Astrocyte of the cerebellum (primary cell): ENCODE measurements at regions not wholly inside any gene's neighbourhood (a gene's known extent, or its start where the extent isn't known, plus 50 kb on each side); places are given as distances from the start of the nearest gene placed in this dataset.

Source experiments
- DNase-seq: peaks from one replicate; pipeline ENCODE4 v3.0.0-alpha.2; 2011; ENCODE audit warnings: low read depth
- H3K4me3 ChIP-seq: 2 replicates; pipeline ENCODE4 v1.5.1; 2011; ENCODE audit warnings: mild to moderate bottlenecking, low read depth, low read length, moderate library complexity
- in situ Hi-C: cut with HindIII; loops from 2 replicates; pipeline ENCODE4 v1.10.0; 2017; ENCODE audit warnings: low sequenced_read_pairs
- TF ChIP-seq, protein P1 (sequence below): IDR thresholded peaks from 2 replicates; pipeline ENCODE4 v1.5.1; 2012; ENCODE audit warnings: low read length, low read depth, moderate library complexity, mild to moderate bottlenecking; ENCODE audit errors: missing control alignments

DNA sequence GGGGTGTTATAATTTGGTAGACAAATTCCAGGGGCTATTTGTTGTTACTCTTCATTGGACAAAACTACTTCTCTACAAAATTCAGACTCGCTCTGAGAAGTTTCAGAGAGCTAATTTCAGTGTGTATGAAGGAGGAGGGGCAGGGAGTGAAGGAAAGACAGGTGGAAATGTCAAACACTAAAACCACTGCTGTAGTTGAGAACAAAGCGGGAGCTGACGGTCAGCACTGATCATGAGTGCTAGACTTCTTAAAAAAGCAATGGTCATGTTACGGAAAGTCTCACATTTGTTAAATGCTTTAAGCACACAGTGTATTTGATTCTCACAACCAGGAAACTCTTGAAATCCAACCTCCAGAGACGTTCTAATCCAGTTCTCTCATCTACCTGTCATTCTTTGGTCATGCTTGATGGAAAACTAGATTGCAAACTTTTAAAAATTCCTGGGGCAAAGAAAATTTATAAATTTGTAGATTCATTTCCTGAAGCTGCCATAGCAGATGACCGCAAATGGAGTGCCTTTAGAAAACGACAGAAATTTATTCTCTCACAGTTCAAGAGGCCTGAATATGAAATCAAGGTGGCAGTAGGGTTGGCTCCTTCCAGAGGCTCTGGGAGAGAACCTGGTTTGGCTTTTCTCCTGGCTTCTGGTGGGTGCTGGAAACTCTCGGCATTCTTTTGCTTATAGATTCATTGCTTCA, 100.7 kb upstream of the CARMIL1 start:
- DNase-seq, result no peak
- TF ChIP-seq, protein P1, sequence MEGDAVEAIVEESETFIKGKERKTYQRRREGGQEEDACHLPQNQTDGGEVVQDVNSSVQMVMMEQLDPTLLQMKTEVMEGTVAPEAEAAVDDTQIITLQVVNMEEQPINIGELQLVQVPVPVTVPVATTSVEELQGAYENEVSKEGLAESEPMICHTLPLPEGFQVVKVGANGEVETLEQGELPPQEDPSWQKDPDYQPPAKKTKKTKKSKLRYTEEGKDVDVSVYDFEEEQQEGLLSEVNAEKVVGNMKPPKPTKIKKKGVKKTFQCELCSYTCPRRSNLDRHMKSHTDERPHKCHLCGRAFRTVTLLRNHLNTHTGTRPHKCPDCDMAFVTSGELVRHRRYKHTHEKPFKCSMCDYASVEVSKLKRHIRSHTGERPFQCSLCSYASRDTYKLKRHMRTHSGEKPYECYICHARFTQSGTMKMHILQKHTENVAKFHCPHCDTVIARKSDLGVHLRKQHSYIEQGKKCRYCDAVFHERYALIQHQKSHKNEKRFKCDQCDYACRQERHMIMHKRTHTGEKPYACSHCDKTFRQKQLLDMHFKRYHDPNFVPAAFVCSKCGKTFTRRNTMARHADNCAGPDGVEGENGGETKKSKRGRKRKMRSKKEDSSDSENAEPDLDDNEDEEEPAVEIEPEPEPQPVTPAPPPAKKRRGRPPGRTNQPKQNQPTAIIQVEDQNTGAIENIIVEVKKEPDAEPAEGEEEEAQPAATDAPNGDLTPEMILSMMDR, result no peak
- in situ Hi-C loops, result no loop called here
- H3K4me3 ChIP-seq, result no peak overlapping the region

DNA sequence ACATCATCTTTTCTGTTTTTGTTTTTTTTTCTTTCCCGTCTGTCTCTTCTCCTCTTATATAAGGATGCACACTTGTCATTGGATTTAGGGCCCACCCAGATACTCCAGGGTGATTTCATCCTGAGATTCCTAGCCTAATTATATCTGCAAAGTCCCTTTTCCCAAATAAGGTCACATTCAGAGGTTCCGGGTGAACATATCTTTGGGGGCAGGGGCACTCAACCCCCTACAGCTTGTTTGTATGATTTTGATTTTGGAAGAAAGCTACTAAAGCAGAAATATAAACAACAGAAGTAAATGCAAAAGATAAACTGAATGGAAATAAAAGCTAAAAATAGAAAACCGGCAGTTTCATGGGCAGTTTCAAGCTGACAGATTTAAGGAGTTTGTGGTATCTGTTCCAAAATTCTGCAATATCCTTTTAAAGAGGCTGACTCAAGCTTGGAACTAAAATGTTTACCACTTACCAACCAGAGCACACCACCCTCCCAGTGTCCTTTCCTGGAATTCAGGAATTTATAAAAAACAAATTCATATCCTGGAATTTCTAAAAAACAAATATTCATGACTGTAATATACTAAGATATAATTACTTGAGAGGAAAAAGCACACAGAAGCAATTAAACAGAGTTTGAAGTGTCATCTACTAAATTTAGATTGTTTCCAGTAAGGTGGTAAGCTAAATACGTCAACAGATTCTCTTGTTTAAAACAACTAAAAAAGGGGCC, 100.0 kb upstream of the CARMIL1 start:
- H3K4me3 ChIP-seq, result no peak overlapping the region
- in situ Hi-C loops, result no loop called here
- DNase-seq, result no peak
- TF ChIP-seq, protein P1, result no peak

DNA sequence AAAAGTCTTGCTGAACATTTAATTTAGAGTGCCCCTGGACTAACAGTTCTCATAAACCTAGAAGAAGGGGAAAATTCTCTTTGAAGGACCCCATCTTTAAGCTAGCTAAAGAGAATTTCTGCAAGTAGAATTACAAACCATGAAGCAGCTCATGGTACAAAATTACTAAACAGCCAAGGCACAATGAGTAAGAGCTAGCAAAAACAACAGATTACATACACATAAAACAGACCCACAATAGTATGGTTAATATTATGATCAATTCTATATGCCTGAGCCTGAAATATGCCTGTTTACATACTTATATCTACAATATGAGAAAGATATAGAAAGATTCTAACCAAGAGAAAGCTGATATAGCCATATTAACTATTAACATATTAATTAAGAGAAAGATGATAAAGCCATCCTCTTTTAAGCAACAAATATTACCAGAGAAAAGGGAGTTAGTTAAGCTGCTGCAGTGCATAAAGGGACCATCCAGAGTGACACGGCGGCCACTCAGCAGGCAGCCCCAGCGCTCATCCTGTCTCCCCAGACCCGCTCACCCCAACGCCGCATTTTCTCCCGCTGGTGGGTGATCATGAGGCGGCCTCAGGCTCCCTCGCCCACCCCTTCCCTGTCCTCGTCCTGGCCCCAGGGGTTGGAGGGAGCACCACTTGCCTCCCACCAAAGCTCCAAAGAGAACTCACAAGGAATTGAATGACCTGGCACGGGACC, 98.4 kb upstream of the CARMIL1 start:
- DNase-seq, result no peak
- in situ Hi-C loops, result no loop called here
- TF ChIP-seq, protein P1, result no peak
- no peak overlapping the region for H3K4me3 ChIP-seq

DNA sequence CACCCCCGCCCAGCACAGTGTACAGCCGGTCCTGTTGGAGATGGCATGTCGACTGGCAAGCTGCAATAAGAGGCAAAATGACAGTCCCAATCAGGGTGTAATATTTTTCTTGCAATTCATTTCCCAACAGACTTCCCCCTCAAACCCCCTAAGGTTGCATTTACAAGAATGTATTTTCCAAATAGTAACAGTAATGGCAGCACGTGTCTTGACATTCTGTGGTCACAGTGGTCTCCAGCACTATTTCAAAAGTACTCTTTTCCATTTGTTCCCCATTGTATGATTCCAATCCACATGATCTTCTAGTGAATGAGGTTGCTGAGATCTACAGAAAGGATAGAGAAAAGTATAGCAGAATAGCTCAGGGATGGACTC, 97.8 kb upstream of the CARMIL1 start:
- TF ChIP-seq, protein P1, result no peak
- in situ Hi-C loops, result no loop called here
- no peak for DNase-seq
- H3K4me3 ChIP-seq, result no peak overlapping the region

DNA sequence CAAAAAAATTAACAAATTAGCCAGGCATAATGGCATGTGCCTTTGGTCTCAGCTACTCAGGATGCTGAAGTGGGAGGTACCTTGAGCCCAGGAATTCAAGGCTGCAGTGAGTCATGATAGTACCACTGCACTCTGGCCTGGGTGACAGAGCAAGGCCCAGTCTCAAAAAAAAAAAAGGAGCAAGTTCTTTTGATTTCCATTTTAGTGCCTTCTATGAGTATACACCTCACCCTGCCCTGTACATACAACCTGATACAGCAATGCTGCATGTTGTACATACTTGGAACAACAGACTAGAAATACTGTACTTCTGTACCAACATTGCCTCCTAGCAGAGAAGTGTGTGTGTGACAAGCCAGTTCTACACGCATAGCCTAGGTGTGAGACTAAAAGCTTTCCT, 97.3 kb upstream of the CARMIL1 start:
- in situ Hi-C loops, result no loop called here
- no peak for DNase-seq
- TF ChIP-seq, protein P1, result no peak
- no peak overlapping the region for H3K4me3 ChIP-seq

DNA sequence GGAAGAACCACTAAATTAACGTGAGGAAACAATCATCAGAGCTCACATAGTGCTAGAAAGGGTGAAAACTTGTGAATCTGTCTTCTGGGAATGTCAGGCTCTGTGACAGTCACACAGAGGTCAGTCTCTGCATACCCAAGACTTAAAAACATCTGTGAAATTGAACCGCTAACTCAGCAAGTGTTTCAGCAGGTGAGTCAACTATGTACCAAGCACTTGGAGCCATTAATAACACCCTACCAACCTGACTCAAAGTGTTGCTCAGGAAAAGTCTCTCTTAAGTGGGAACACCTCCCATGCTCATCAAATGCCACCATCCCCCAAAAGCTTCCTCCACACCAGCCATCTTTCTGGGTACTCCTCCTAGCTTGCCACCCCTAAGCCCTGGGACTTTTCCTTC, 92.3 kb upstream of the CARMIL1 start:
- no peak for DNase-seq
- TF ChIP-seq, protein P1, result no peak
- in situ Hi-C loops, result no loop called here

More for the DNA sequence above, 92.3 kb upstream of the CARMIL1 start:
- no peak overlapping the region for H3K4me3 ChIP-seq
